ENCODE measurements at regions not wholly inside any gene's neighbourhood (a gene's known extent, or its start where the extent isn't known, plus 50 kb on each side); places are given as distances from the start of the nearest gene placed in this dataset.

GRCh38 chr9:79390077-79390698 lies 181.6 kb upstream of the TLE4 start:
- TF ChIP-seq CTCF (IDR thresholded peaks at IDR 0.05), result no peak
- TF ChIP-seq POLR2A (IDR thresholded peaks at IDR 0.05), result no peak
